Left lung (tissue), 4 donors: ENCODE measurements at regions not wholly inside any gene's neighbourhood (a gene's known extent, or its start where the extent isn't known, plus 50 kb on each side); places are given as distances from the start of the nearest gene placed in this dataset.

Experiments
- ATAC-seq: fragments of 200-7000 bp; cut with Tn5 transposase; one replicate; pipeline ENCODE4 v1.9.1; 2020; ENCODE audit warnings: moderate library complexity
- DNase-seq, 4 donors: peaks; one replicate each; pipeline ENCODE4 v3.0.0-alpha.2; 2013 to 2020
- H3K27ac ChIP-seq, 2 donors: fragments of 200-600 bp; sonication (generic) in 1 of 2; one replicate each; pipeline versions ENCODE4 v1.5.0 to v1.8.0; 2020 to 2021
- H3K27me3 ChIP-seq, 2 donors: fragments of 200-600 bp; sonication (generic) in 1 of 2; one replicate each; pipeline versions ENCODE4 v1.5.0 to v1.8.0; 2020 to 2021
- H3K36me3 ChIP-seq, 2 donors: fragments of 200-600 bp; sonication (generic) in 1 of 2; one replicate each; pipeline versions ENCODE4 v1.5.0 to v1.8.0; 2020 to 2021
- H3K4me1 ChIP-seq, 2 donors: fragments of 200-600 bp; one replicate each; pipeline ENCODE4 v1.8.0; 2021
- H3K4me3 ChIP-seq, 2 donors: fragments of 200-600 bp; sonication (generic) in 1 of 2; one replicate each; pipeline versions ENCODE4 v1.5.0 to v1.8.0; 2020 to 2021; ENCODE audit warnings: mild to moderate bottlenecking in 1 of 2
- H3K9me3 ChIP-seq, 2 donors: fragments of 200-600 bp; sonication (generic) in 1 of 2; one replicate each; pipeline versions ENCODE4 v1.5.0 to v1.8.0; 2020 to 2021
- CTCF ChIP-seq, 2 donors: fragments of 200-600 bp; sonication (generic) in 1 of 2; IDR thresholded peaks; one replicate each; pipeline versions ENCODE4 v1.5.0 to v1.8.0; 2021; ENCODE audit warnings: antibody characterized with exemption in 2 of 2
- intact Hi-C, 2 donors: fragments of 100-400 bp; cut with DNase I; formaldehyde crosslinking; loops; one replicate each; pipeline versions ENCODE4 v1.11.2 to v1.14.2; 2022
- donor health status: DM: no; HTN: yes; CAD: no.
- donor health status: DM: no; HTN: no; CAD: no.

- no peaks in the 10 kb centered on the region for H3K27me3 ChIP-seq
- intact Hi-C loops, result no loop called here
- no peak overlapping the region for H3K4me3 ChIP-seq
- TF ChIP-seq CTCF (IDR thresholded peaks at IDR 0.05), result no peak
- ATAC-seq (no peak), DNase-seq (no peak)
- no peaks in the 10 kb centered on the region for H3K36me3 ChIP-seq
- H3K27ac ChIP-seq, result no peak overlapping the region
- H3K9me3 ChIP-seq, result no peaks in the 10 kb centered on the region
- no peaks in the 10 kb centered on the region for H3K4me1 ChIP-seq
These were observed 209.2 kb downstream of the NSUN3 start for GRCh38 chr3:94272016-94272415.

- no peaks in the 10 kb centered on the region for H3K9me3 ChIP-seq
- intact Hi-C loops, result no loop called here
- H3K27me3 ChIP-seq, result no peaks in the 10 kb centered on the region
- no peak overlapping the region for H3K4me3 ChIP-seq
- no peaks in the 10 kb centered on the region for H3K36me3 ChIP-seq
- DNase-seq, result no peak
- no peak overlapping the region for H3K27ac ChIP-seq
- ATAC-seq, result no peak
- no peak for TF ChIP-seq CTCF (IDR thresholded peaks at IDR 0.05)
- H3K4me1 ChIP-seq, result no peaks in the 10 kb centered on the region
These were observed 218.1 kb downstream of the NSUN3 start for GRCh38 chr3:94280958-94281357.

GRCh38 chr3:94285872-94286271 lies 223.0 kb downstream of the NSUN3 start:
- no peaks in the 10 kb centered on the region for H3K27me3 ChIP-seq
- no peaks in the 10 kb centered on the region for H3K9me3 ChIP-seq
- H3K36me3 ChIP-seq, result no peaks in the 10 kb centered on the region
- no peaks in the 10 kb centered on the region for H3K4me1 ChIP-seq
- no peak for TF ChIP-seq CTCF (IDR thresholded peaks at IDR 0.05)
- ATAC-seq (no peak), DNase-seq (no peak)
- intact Hi-C loops, result no loop called here
- H3K4me3 ChIP-seq, result no peak overlapping the region
- no peak overlapping the region for H3K27ac ChIP-seq

- Histone ChIP-seq H3K4me1 (no peaks in the 10 kb centered on the region), H3K4me3 (no peak overlapping the region), H3K9me3 (no peaks in the 10 kb centered on the region), H3K27me3 (no peaks in the 10 kb centered on the region), H3K27ac (no peak overlapping the region), H3K36me3 (no peaks in the 10 kb centered on the region)
- ATAC-seq, result no peak
- no peak for DNase-seq
- no peak for TF ChIP-seq CTCF (IDR thresholded peaks at IDR 0.05)
- intact Hi-C loops, result no loop called here
These were observed 228.8 kb downstream of the NSUN3 start for GRCh38 chr3:94291686-94292085.

- TF ChIP-seq CTCF (IDR thresholded peaks at IDR 0.05), result no peak
- intact Hi-C loops, result no loop called here
- no peak overlapping the region for H3K27ac ChIP-seq
- ATAC-seq (no peak), DNase-seq (no peak)
- no peaks in the 10 kb centered on the region for H3K4me1 ChIP-seq
- H3K4me3 ChIP-seq, result no peak overlapping the region
- no peaks in the 10 kb centered on the region for H3K27me3 ChIP-seq
- no peaks in the 10 kb centered on the region for H3K9me3 ChIP-seq
- no peaks in the 10 kb centered on the region for H3K36me3 ChIP-seq
These were observed 229.3 kb downstream of the NSUN3 start for GRCh38 chr3:94292151-94292550.
